ENCODE measurements at regions not wholly inside any gene's neighbourhood (a gene's known extent, or its start where the extent isn't known, plus 50 kb on each side); places are given as distances from the start of the nearest gene placed in this dataset.

GRCh38 chr4:23015821-23016220 lies 323.1 kb downstream of the GBA3 start:
- no peak for DNase-seq

GRCh38 chr4:23009093-23009492 lies 316.4 kb downstream of the GBA3 start:
- DNase-seq: no peak

- DNase-seq: no peak
These were observed 314.0 kb downstream of the GBA3 start for GRCh38 chr4:23006756-23007155.

GRCh38 chr4:23005691-23006090 lies 313.0 kb downstream of the GBA3 start:
- no peak for DNase-seq

- no peak for DNase-seq
These were observed 308.7 kb downstream of the GBA3 start for GRCh38 chr4:23001478-23001877.

- DNase-seq: no peak
These were observed 306.7 kb downstream of the GBA3 start for GRCh38 chr4:22999419-22999818.

GRCh38 chr4:22997358-22998224 lies 304.9 kb downstream of the GBA3 start:
- no peak for DNase-seq

GRCh38 chr4:22991576-22991975 lies 298.8 kb downstream of the GBA3 start:
- DNase-seq: no peak

GRCh38 chr4:22988526-22988925 lies 295.8 kb downstream of the GBA3 start:
- no peak for DNase-seq

GRCh38 chr4:22987870-22988269 lies 295.1 kb downstream of the GBA3 start:
- no peak for DNase-seq

- no peak for DNase-seq
These were observed 294.1 kb downstream of the GBA3 start for GRCh38 chr4:22986881-22987280.

- no peak for DNase-seq
These were observed 293.5 kb downstream of the GBA3 start for GRCh38 chr4:22986262-22986661.

- DNase-seq: no peak
These were observed 291.7 kb downstream of the GBA3 start for GRCh38 chr4:22984390-22984789.

- DNase-seq: no peak
These were observed 285.9 kb downstream of the GBA3 start for GRCh38 chr4:22978656-22979055.

- DNase-seq: no peak
These were observed 277.9 kb downstream of the GBA3 start for GRCh38 chr4:22970665-22971064.

GRCh38 chr4:22969287-22969896 lies 276.7 kb downstream of the GBA3 start:
- no peak for DNase-seq

- peak; percentile 6 for DNase-seq
These were observed 269.6 kb downstream of the GBA3 start for GRCh38 chr4:22962295-22962694.

GRCh38 chr4:22959483-22959882 lies 266.7 kb downstream of the GBA3 start:
- DNase-seq: no peak

- no peak for DNase-seq
These were observed 265.1 kb downstream of the GBA3 start for GRCh38 chr4:22957774-22958309.

GRCh38 chr4:22949161-22949855 lies 256.6 kb downstream of the GBA3 start:
- no peak for DNase-seq

- no peak for DNase-seq
These were observed 255.1 kb downstream of the GBA3 start for GRCh38 chr4:22947851-22948250.

- no peak for DNase-seq
These were observed 250.3 kb downstream of the GBA3 start for GRCh38 chr4:22942920-22943559.

Data from RPMI8226 (cell line).